ENCODE measurements at regions not wholly inside any gene's neighbourhood (a gene's known extent, or its start where the extent isn't known, plus 50 kb on each side); places are given as distances from the start of the nearest gene placed in this dataset.

DNA sequence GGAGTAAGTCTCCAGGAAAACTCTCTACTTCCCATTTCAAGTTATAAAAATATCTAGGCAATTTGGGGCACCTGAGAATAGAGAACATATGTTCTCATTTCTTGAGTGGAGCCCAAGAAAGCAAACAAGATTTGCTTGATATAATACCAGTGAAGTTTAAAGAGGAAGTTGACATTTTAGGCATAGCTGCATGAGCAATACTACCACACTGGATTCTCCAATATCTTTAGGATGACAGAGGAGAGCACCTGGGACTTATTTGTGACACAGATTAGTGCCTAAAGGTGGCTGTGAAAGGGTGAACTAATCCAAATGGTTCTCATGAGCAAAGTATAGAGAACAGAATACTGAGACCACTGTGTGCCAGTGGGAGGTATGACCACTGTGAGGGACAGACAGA is 423.5 kb upstream of the RIOK2 start:
- DNase-seq, result no peak

DNA sequence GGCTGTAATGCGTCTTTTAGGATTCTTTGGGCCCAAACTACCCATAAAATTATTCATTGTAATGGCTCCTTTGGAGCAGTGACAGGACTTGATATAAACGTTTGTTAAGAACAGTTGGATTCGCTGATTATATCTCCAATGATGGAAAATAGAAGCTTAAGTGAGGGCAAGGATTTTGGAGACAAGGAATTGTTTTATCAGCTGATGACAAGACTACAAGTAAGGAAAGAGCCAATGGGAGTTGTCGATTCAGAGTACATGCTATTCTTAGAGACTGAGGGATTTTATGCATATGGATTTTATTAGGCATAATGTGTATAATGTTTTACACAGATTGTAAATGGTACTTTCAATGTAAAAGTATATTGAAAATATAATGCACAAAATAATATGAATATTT is 425.5 kb upstream of the RIOK2 start:
- no peak for DNase-seq

DNA sequence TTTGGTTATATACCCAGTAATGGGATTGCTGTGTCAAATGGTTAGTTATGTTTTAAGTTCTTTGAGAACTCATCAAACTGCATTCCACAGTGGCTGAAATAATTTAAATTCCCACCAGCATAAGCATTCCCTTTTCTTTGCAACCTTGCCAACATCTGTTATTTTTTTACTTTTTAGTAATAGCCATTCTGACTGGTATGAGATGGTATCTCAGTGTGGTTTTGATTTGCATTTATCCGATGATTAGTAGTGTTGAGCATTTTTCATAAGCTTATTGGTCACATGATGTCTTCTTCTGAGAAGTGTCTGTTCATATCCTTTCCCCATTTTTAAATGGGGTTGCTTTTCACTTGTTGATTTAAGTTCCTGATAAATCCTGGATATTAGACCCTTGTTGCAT is 435.7 kb upstream of the RIOK2 start:
- DNase-seq, result no peak

DNA sequence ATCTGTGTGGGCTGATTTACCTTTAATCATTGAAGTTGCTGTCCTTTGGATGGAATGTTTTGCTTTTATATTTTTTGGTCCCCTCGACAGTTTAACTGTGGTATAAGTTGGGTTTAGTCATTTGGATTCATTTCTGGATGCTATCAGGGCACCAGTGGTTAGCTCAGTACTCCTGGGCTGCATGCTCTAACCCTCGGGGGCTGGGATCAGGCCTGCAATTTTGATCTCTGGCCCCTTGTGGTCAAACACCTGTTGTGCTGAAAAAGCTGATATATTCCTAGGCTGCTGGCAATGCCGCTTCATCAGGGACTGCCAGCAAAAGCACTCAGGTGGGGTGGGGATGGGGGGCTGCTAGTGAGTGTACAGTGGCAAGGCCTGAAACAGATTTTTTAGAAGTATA is 440.4 kb upstream of the RIOK2 start:
- no peak for DNase-seq

DNA sequence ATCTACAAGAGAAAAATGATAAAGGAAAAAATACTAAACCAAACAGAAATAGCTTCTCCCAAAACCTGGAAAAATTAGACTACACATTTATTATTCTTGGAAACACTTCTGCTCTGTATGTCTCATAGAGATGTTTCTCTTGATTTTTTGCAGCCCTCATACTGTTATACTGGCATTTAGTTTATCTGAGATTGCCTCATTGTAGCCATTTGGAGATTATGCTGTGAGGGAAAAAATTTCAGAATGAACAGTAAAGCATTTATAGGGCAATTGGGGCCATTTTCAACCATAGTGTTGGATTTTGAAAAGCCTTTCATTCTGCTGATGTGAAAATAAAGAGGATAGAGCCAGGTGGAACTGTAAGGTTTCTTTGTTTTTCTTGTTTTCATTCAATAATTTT is 441.8 kb upstream of the RIOK2 start:
- DNase-seq, result no peak

DNA sequence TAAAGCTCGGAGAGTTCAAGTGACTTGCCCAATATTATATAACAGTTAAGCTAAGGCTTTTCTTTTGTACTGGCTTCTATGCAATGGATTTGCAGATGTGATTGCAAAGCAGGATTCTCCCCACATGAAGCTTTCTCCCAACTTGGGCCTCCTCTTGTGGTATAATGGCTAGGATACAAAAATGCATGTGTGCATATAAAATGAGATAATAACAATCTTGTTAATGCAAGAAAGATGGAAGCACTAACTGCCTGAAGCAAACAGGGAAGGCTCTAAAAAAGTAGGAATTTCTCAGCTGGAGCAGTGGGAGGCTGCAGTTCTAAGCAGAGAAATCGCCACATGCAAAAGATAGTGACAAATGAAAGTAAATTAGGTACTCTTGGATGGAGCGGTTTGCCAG is 444.2 kb upstream of the RIOK2 start:
- DNase-seq, result no peak

DNA sequence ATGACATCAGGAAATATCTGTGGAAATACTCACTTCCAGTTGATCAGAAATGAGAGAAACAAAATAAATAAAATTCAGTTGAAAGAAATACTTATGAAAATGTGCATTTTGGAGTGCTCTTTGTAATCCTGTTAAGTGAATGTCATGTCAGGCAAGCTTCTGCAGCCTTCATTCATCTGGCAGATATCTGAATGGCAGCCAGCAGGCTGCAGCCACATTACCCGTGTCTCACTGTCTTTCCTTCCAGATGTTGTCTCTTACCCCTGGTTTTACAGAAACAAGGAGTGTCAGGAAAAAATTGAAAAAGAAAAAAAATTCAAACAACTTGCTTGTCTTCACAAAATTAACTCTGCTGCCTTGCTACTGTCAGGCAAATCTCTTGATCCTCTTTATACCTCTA is 445.0 kb upstream of the RIOK2 start:
- DNase-seq, result no peak

DNA sequence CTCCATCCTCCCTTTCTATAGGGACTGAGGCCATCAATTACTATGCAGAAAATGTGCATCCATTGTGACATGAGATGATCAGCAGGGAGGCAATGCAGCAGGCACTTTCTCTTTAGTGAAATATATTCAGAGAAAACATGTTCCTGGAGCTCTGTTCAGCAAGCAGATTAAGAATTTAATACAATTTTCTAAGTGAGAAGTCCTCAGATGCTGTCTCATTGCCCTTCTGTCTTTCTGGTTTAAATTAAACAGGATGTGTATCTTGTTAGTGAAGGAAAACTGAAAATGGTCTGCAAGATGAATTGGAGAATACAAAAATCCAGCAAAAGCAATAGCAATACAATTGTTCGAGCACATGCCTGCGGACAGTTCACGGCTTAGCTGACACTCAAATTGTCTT is 445.8 kb upstream of the RIOK2 start:
- DNase-seq, result no peak

DNA sequence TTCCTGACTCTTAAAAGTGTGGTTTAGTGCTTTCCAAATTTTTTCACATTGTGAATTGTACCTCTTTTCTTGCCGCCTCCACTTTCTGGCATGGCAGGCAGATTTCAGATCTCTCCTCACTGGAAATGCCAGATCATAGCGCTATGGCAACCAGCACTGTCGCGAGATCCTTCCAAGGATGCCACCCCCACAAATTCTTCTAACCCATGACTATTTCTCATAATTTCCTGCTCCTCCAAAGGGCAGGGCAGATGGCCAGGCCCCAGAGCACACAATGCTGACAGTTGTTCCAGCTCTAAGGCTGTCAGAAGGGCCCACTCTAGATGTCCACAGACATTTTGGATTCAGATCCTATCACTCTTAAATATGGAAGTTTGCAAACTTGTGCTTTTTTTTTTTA is 446.2 kb upstream of the RIOK2 start:
- DNase-seq, result no peak

DNA sequence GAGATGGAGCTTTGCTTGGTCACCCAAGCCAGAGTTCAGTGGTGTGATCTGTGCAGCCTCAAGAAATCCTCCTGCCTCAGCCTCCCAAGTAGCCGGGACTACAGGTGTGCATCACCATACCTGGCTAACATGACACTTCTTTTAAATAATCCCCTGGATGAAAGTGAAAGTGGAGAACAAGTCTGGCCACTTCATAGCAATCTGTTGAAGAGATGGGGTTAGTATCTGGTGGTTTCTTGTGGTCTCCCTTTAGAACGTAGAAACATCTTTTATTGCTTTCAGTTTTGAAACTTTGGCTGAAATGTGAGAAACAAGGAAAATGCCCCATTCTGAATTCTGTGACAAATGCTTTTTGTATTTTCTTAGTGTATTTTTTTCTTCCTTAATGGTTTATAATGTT is 452.5 kb upstream of the RIOK2 start:
- DNase-seq, result no peak

DNA sequence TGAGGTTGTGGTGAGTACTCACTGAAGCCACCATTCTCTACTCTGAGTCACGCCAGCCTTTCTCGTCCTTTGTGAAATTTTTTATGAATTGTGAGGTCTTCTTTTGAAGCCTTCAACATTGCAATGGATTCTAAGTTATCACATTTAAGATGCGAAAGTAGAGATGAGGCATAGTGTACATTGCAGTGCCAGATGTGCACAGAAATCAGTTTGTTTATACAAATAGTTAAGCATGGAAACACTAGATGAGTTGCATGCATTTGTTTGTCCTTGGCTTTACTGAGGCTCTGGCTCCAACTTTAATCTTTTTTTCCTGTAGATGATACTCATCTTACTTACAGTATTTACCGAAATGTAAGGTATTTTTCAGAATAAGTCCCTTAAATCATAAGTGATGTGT is 453.7 kb upstream of the RIOK2 start:
- DNase-seq, result no peak

DNA sequence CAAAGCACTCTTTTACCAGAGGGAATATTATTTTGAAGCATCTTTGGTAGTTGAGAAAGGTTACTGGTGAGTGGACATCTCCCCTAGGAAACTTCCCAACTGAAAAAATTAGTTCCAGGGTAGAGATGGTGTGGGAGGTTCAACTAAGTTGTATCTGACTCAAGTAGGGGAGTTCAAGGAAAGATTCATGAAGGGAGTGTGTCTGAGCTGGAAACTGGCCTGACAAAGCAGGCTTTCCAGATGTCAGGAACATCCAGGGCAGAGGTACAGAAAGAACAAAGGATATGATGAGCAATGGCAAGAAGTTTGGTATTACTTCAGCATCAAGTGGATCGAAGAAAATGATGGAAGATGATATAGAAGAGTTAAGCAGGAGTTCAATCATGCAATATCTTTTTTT is 458.0 kb upstream of the RIOK2 start:
- DNase-seq, result no peak

DNA sequence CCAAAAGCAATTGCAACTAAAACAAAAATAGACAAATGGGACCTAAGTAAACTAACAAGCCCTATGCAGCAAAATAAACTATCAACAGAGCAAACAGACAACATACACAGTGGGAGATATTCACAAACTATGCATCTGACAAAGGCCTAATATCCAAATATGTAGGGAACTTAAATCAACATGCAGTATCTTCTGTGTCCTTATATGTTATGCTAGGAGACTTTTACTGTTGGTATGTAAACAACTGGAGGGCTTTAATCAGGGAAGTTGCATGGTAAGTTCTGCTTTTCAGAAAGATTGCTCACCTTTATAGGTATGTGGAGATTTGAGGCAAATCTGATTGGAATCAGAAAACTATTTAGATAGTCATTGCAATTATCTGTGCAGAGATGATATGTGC is 461.2 kb upstream of the RIOK2 start:
- no peak for DNase-seq

DNA sequence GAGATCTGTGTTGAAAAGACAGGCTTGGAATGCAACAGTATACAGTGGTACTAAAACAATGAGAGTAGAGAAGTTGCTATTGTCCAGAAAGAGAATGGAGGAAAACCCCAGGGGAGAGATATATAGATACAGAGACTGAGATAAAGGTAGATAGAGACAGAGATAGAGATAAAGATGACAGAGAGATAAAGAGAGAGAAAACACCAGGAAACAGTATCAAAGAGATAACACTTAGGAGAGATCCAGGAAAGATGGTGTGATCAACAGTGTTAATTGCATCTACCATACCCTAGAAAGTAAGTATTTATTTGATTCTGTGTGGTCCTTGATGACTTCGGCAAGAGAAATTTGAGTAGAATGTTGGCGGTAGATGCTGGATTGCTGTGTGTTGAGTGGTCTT is 461.8 kb upstream of the RIOK2 start:
- no peak for DNase-seq

DNA sequence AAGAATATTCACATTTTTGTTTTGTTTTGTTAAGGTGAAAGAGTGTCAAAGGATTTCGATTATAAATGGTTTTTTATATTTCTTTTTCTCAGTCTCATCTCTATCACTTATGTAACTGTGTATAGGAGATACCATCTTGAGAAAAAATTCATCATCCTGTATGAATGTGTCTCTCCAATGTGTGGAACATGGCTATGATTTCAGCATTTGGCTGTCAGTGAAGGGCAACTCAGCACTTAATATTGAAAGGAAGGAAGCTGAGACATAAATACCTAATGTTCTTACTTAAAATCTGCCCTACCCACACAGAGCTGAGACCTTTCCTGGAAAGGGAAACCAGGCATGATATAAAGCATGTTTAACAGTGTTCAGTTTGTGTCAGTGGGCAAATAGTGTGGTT is 474.2 kb upstream of the RIOK2 start:
- no peak for DNase-seq

DNA sequence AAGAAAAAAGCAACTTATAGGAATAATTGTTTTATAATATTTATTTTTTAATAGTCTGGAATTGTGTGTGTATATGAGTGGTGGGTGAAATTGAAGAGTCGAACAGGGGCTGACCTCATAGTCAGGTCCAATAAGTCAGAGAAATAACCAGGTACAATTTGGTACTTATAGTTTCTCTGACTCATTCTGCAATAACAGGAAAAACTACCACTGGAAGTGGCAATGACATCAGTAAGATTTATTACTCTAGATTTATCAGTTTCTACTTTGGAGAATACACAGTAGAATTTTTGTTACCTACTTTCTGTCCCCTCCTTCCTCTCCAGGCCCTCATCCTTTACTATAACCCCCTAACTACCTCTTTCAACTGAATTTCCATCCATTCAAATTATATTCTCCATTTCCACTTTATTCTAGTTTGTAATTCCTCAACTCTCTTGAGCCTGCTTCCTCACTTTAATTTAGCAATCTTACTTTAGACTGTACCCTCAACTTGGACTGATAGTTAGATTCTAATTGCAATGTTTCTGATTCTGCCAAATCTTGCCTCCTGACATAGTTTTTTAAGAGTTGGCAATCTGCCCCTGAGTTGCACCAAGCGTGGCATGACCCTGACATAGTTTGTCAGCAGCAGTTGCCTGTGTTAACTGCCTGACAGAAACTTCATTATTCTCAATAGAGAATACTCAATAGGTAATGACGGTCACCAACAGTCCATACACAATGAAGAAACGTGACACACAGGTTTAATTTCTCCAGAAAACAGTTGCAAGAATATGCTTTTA is 475.3 kb upstream of the RIOK2 start:
- DNase-seq, result no peak

- DNase-seq, result no peak
Observed at GRCh38 chr5:97666783-97667182, 483.7 kb upstream of the RIOK2 start.

- DNase-seq, result no peak
Observed at GRCh38 chr5:97670447-97670846, 487.4 kb upstream of the RIOK2 start.

DNA sequence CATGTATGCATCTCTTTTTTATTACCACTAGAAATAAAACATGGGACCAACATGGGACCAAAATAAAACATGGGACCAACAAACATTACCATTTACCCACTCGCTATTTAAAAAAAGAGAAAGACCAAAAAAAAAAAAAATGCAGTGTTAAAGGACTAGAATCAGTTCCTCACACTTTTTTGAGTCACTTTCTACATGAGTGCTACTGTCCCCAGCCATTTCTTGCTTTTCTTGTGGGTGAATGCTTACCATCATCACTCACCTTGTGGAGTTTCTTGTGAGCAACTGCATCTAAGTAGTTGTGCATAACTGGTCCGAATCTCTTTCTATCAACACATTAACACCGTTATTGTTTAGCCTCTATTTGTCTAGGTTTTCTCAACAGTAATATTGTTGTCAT is 493.6 kb upstream of the RIOK2 start:
- no peak for DNase-seq

GRCh38 chr5:97694091-97694490 is 511.0 kb upstream of the RIOK2 start:
- DNase-seq, result no peak

DNA sequence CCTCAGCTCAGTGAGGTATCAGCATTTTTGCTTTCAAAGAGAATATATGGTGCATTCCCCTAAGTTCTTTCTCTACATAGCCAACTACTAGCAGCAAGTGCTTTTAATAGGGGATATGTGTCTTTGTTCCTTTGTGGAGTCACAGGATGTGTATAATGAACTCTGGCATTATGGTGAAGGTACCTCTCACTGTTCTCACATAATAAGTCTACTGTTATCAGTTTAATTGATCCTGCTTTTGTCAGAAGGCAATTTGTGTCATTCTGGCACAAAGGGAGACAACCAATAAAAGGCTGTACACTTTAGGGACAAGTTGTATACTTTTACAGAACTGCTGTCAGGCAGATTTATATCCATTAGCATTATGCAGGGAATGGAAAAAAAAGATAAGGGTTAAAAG is 531.4 kb upstream of the RIOK2 start:
- DNase-seq, result no peak

DNA sequence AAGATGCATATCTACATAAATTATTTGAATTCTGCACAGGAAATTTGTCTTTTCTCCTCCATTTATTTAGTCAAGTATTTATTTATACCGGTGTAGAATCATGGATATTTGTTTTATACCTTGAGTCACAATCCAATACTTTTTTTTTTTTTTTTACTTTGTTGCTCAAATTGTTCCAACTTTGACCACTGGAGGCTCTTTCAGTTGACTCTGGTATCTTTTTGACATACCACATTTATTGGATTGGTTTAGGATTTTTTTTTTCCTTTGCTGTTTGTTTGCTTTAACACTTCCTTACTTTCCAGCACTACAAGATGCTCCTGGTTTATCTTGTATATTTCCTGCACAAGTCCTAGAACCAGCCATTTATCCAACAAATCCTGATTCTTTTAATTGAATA is 543.1 kb upstream of the RIOK2 start:
- no peak for DNase-seq

DNA sequence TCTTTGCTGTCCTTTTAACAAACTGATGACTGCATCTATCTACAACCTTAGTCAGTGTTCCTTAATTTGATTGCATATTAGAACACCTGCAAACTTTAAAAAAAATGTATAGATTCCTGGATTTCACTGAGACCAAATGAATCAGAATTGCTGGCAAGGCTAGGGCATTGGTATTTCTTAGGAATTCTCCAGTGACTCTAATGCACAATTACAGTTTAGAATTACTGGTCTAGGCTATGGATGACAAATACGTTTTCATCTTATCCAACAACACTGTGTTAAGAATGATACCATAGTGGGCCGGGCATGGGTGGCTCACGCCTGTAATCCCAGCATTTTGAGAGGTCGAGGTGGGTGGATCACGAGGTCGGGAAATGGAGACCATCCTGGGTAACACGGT is 545.9 kb upstream of the RIOK2 start:
- no peak for DNase-seq

- no peak for DNase-seq
Observed at GRCh38 chr5:97729938-97730337, 546.9 kb upstream of the RIOK2 start.

DNA sequence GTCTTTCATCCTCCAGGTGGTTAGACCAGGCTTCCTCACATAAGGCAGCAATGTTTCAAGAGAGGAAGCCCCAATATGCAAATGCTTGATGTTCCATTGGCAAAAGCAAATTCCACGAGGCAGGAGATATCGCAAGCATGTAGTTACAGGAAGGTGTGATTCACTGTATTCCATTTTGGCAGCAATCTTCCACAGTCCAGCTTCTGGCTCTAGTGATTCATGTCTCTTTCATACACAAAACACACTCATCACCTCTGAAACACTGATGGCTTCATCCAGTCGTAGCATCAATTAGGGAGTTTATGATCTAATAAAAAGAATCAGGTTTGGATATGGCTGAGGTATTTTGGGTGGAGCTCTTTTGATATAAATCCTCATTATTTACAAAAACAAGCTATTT is 552.2 kb upstream of the RIOK2 start:
- DNase-seq, result no peak

GRCh38 chr5:97737608-97738007 is 554.6 kb upstream of the RIOK2 start:
- no peak for DNase-seq
